ENCODE measurements at regions not wholly inside any gene's neighbourhood (a gene's known extent, or its start where the extent isn't known, plus 50 kb on each side); places are given as distances from the start of the nearest gene placed in this dataset.

- peak; percentile 58 for DNase-seq (ENCODE audit: low spot score)
Measured at GRCh38 chr14:60563113-60563512, 54.2 kb downstream of the SIX6 start.

GRCh38 chr14:60565211-60565610, 56.3 kb downstream of the SIX6 start:
- DNase-seq (ENCODE audit: low spot score) = peak; percentile 53

GRCh38 chr14:60566101-60566500, 57.2 kb downstream of the SIX6 start:
- DNase-seq (ENCODE audit: low spot score) = no peak

- DNase-seq (ENCODE audit: low spot score) = peak; percentile 22
Measured at GRCh38 chr14:60573943-60574495, 65.1 kb downstream of the SIX6 start.

GRCh38 chr14:60575008-60575407, 66.1 kb downstream of the SIX6 start:
- no peak for DNase-seq (ENCODE audit: low spot score)

- DNase-seq (ENCODE audit: low spot score) = no peak
Measured at GRCh38 chr14:60585676-60586075, 63.6 kb downstream of the SIX1 start.

GRCh38 chr14:60589442-60589841, 59.8 kb downstream of the SIX1 start:
- DNase-seq (ENCODE audit: low spot score) = no peak

GRCh38 chr14:60590991-60591414, 58.3 kb downstream of the SIX1 start:
- no peak for DNase-seq (ENCODE audit: low spot score)
